Liver (tissue), 8 donors: ENCODE measurements at regions not wholly inside any gene's neighbourhood (a gene's known extent, or its start where the extent isn't known, plus 50 kb on each side); places are given as distances from the start of the nearest gene placed in this dataset.
"Not testable (repeated sequence)": the region's sequence is repeated elsewhere in the genome, so short reads cannot be mapped to it uniquely, and the experiment has no call there.

Experiments used
- DNase-seq: peaks from one replicate; pipeline ENCODE4 v3.0.0-alpha.2; 2017; ENCODE audit warnings: low spot score
- H3K27ac ChIP-seq, 2 donors: one replicate each; pipeline ENCODE4 v1.7.0; 2013; ENCODE audit warnings: inconsistent platforms in 2 of 2, low read length in 2 of 2, control low read depth in 1 of 2, low read depth in 1 of 2, mild to moderate bottlenecking in 1 of 2
- H3K27me3 ChIP-seq, 4 donors: one replicate each; pipeline versions ENCODE4 v1.6.1 to v1.7.0; 2013; ENCODE audit warnings: low read length in 3 of 4, inconsistent platforms in 1 of 4, mild to moderate bottlenecking in 1 of 4, moderate library complexity in 1 of 4; ENCODE audit not compliant: control insufficient read depth in 4 of 4, insufficient read depth in 4 of 4
- H3K36me3 ChIP-seq, 4 donors: one replicate each; pipeline versions ENCODE4 v1.6.1 to v1.7.0; 2013; ENCODE audit warnings: low read length in 3 of 4, mild to moderate bottlenecking in 3 of 4, low read depth in 1 of 4, moderate library complexity in 1 of 4; ENCODE audit not compliant: control insufficient read depth in 4 of 4, insufficient read depth in 3 of 4
- H3K4me1 ChIP-seq, 4 donors: one replicate each; pipeline versions ENCODE4 v1.6.1 to v1.7.0; 2013; ENCODE audit warnings: low read length in 3 of 4, mild to moderate bottlenecking in 3 of 4, moderate library complexity in 1 of 4; ENCODE audit not compliant: control insufficient read depth in 4 of 4, insufficient read depth in 4 of 4
- H3K4me3 ChIP-seq, 3 donors: one replicate each; pipeline versions ENCODE4 v1.6.1 to v1.7.0; 2013; ENCODE audit warnings: low read length in 3 of 3, control low read depth in 1 of 3, low read depth in 1 of 3, mild to moderate bottlenecking in 1 of 3
- H3K9ac ChIP-seq, 2 donors: one replicate each; pipeline ENCODE4 v1.7.0; 2013; ENCODE audit warnings: low read length in 2 of 2, mild to moderate bottlenecking in 2 of 2, moderate library complexity in 2 of 2, control low read depth in 1 of 2, low read depth in 1 of 2
- H3K9me3 ChIP-seq, 4 donors: one replicate each; pipeline versions ENCODE4 v1.6.1 to v1.7.0; 2013; ENCODE audit warnings: low read length in 3 of 4; ENCODE audit not compliant: control insufficient read depth in 4 of 4
- ATF3 ChIP-seq: IDR thresholded peaks from 2 replicates; pipeline ENCODE4 v1.6.1; 2016; ENCODE audit warnings: antibody characterized with exemption
- CTCF ChIP-seq: fragments of 150-350 bp; IDR thresholded peaks from 2 replicates; pipeline ENCODE4 v1.5.1; 2017; ENCODE audit warnings: improper control_type of control experiment, low read depth, low read length; ENCODE audit not compliant: missing input control
- EGR1 ChIP-seq, 2 donors: IDR thresholded peaks; 2 replicates each; pipeline ENCODE4 v1.6.1; 2016 to 2018; ENCODE audit warnings: antibody characterized with exemption in 2 of 2, low read depth in 2 of 2
- FOXA2 ChIP-seq: IDR thresholded peaks from 2 replicates; pipeline ENCODE4 v1.6.1; 2016; ENCODE audit warnings: antibody characterized with exemption
- GABPA ChIP-seq, 2 donors: IDR thresholded peaks in 1 of 2; conservative IDR thresholded peaks in 1 of 2; 2 replicates each; pipeline ENCODE4 v1.6.1; 2016; ENCODE audit warnings: antibody characterized with exemption in 2 of 2, mild to moderate bottlenecking in 1 of 2, moderate library complexity in 1 of 2
- HNF4A ChIP-seq, 2 donors: conservative IDR thresholded peaks; 2 replicates each; pipeline ENCODE4 v1.6.1; 2016; ENCODE audit warnings: antibody characterized with exemption in 2 of 2, mild to moderate bottlenecking in 2 of 2
- HNF4G ChIP-seq: IDR thresholded peaks from 2 replicates; pipeline ENCODE4 v1.6.1; 2016; ENCODE audit warnings: antibody characterized with exemption
- JUND ChIP-seq, 2 donors: IDR thresholded peaks; 2 replicates each; pipeline ENCODE4 v1.6.1; 2016; ENCODE audit warnings: antibody characterized with exemption in 2 of 2
- MAX ChIP-seq: IDR thresholded peaks from 2 replicates; pipeline ENCODE4 v1.6.1; 2016; ENCODE audit warnings: antibody characterized with exemption
- NR2F2 ChIP-seq: IDR thresholded peaks from 2 replicates; pipeline ENCODE4 v1.6.1; 2016; ENCODE audit warnings: antibody characterized with exemption
- RAD21 ChIP-seq, 2 donors: IDR thresholded peaks; 2 replicates each; pipeline ENCODE4 v1.6.1; 2016; ENCODE audit warnings: antibody characterized with exemption in 2 of 2, mild to moderate bottlenecking in 2 of 2
- REST ChIP-seq: IDR thresholded peaks from 2 replicates; pipeline ENCODE4 v1.6.1; 2016; ENCODE audit warnings: antibody characterized with exemption, mild to moderate bottlenecking
- RXRA ChIP-seq, 2 donors: IDR thresholded peaks; 2 replicates each; pipeline ENCODE4 v1.6.1; 2017 to 2018; ENCODE audit warnings: antibody characterized with exemption in 2 of 2, mild to moderate bottlenecking in 1 of 2
- SP1 ChIP-seq: IDR thresholded peaks from 2 replicates; pipeline ENCODE4 v1.6.1; 2018; ENCODE audit warnings: antibody characterized with exemption, mild to moderate bottlenecking
- TAF1 ChIP-seq: conservative IDR thresholded peaks from 2 replicates; pipeline ENCODE4 v1.6.1; 2016; ENCODE audit warnings: antibody characterized with exemption, mild to moderate bottlenecking
- YY1 ChIP-seq: IDR thresholded peaks from 2 replicates; pipeline ENCODE4 v1.6.1; 2016; ENCODE audit warnings: antibody characterized with exemption, mild to moderate bottlenecking
- ZBTB33 ChIP-seq: IDR thresholded peaks from 2 replicates; pipeline ENCODE4 v1.6.1; 2016; ENCODE audit warnings: antibody characterized with exemption
- WGBS: extraction: QIAGEN DNeasy Blood & Tissue Kit; methylation state at CpG from one replicate; pipeline ENCODE4 v1.1.7; 2013; 5-methylcytosine and 5-hydroxymethylcytosine counted together
- donor health status: healthy.
- donor health status: healthy.
- donor health status: healthy.
- donor health status: healthy.
- donor health status: healthy.

- Histone ChIP-seq H3K9ac (no peak overlapping the region), H3K36me3 (no peaks in the 10 kb centered on the region), H3K27ac (no peak overlapping the region), H3K4me3 (no peak overlapping the region), H3K9me3 (no peaks in the 10 kb centered on the region), H3K27me3 (no peaks in the 10 kb centered on the region), H3K4me1 (peaks cover 0 to 3% (median 1%) of the 10 kb centered on the region in 4 donors)
- TF ChIP-seq FOXA2 (no peak), EGR1 (IDR thresholded peaks at IDR 0.05; ENCODE audit: low read depth in 2 of 2) (no peak), JUND (IDR thresholded peaks at IDR 0.05) (no peak), GABPA (IDR thresholded peaks at IDR 0.05 in 1 of 2, conservative IDR thresholded peaks at IDR 0.05 in 1 of 2) (no peak), YY1 (no peak), SP1 (no peak), ZBTB33 (no peak), ATF3 (no peak), HNF4A (conservative IDR thresholded peaks at IDR 0.05) (no peak), TAF1 (no peak), HNF4G (no peak), REST (no peak), NR2F2 (no peak)
- no peak for DNase-seq
- 96% methylated on average over 18 of the region's 18 CpGs for WGBS
Observed at GRCh38 chr1:116297495-116298212, 75.4 kb upstream of the ATP1A1 start.

- H3K4me1 ChIP-seq, H3K36me3 ChIP-seq, H3K27ac ChIP-seq, DNase-seq, H3K9ac ChIP-seq, H3K9me3 ChIP-seq, H3K4me3 ChIP-seq, H3K27me3 ChIP-seq: not testable (repeated sequence)
- 89% methylated on average over 15 of the region's 15 CpGs for WGBS
Observed at GRCh38 chr1:116298213-116298579, 74.8 kb upstream of the ATP1A1 start.

GRCh38 chr1:116298746-116299145, 74.3 kb upstream of the ATP1A1 start:
- no peak for DNase-seq
- Histone ChIP-seq H3K4me3 (no peak overlapping the region), H3K36me3 (no peaks in the 10 kb centered on the region), H3K27ac (no peak overlapping the region), H3K27me3 (no peaks in the 10 kb centered on the region), H3K9ac (no peak overlapping the region), H3K4me1 (peaks cover 0 to 3% (median 0%) of the 10 kb centered on the region in 4 donors), H3K9me3 (no peaks in the 10 kb centered on the region)
- 93% methylated on average over 4 of the region's 4 CpGs for WGBS
- no peak for TF ChIP-seq EGR1 (IDR thresholded peaks at IDR 0.05; ENCODE audit: low read depth in 2 of 2)
- TF ChIP-seq MAX: no peak
- TF ChIP-seq HNF4A (conservative IDR thresholded peaks at IDR 0.05): no peak
- TF ChIP-seq GABPA (IDR thresholded peaks at IDR 0.05 in 1 of 2, conservative IDR thresholded peaks at IDR 0.05 in 1 of 2): no peak
- TF ChIP-seq ATF3: no peak
- no peak for TF ChIP-seq RXRA (IDR thresholded peaks at IDR 0.05)
- TF ChIP-seq FOXA2: no peak
- no peak for TF ChIP-seq ZBTB33
- no peak for TF ChIP-seq CTCF
- no peak for TF ChIP-seq RAD21 (IDR thresholded peaks at IDR 0.05)
